ENCODE measurements at regions not wholly inside any gene's neighbourhood (a gene's known extent, or its start where the extent isn't known, plus 50 kb on each side); places are given as distances from the start of the nearest gene placed in this dataset.

GRCh38 chr5:118033686-118034338 lies 954.5 kb downstream of the DTWD2 start:
- TF ChIP-seq CTCF (IDR thresholded peaks at IDR 0.05): no peak
- no peaks in the 10 kb centered on the region for H3K4me1 Mint-ChIP-seq (ENCODE audit: low read depth)
- H3K4me3 Mint-ChIP-seq: no peak overlapping the region
- no peak overlapping the region for H3K27ac Mint-ChIP-seq
- no peak for DNase-seq
- H3K36me3 Mint-ChIP-seq (ENCODE audit: low read depth): 0 out of 2 replicates have a peak, but pooled peaks cover 4% of the 10 kb centered on the region
- H3K9me3 Mint-ChIP-seq: peaks cover 14% of the 10 kb centered on the region
- H3K27me3 Mint-ChIP-seq (ENCODE audit: insufficient read depth): no peaks in the 10 kb centered on the region

GRCh38 chr5:118029807-118030206 lies 958.5 kb downstream of the DTWD2 start:
- H3K4me1 Mint-ChIP-seq (ENCODE audit: low read depth): no peaks in the 10 kb centered on the region
- no peak overlapping the region for H3K27ac Mint-ChIP-seq
- no peak for TF ChIP-seq CTCF (IDR thresholded peaks at IDR 0.05)
- peaks cover 10% of the 10 kb centered on the region for H3K9me3 Mint-ChIP-seq
- DNase-seq: no peak
- H3K4me3 Mint-ChIP-seq: no peak overlapping the region
- no peaks in the 10 kb centered on the region for H3K27me3 Mint-ChIP-seq (ENCODE audit: insufficient read depth)
- 0 out of 2 replicates have a peak, but pooled peaks cover 4% of the 10 kb centered on the region for H3K36me3 Mint-ChIP-seq (ENCODE audit: low read depth)

- Mint-ChIP-seq H3K4me1 (ENCODE audit: low read depth) (peaks cover 6% of the 10 kb centered on the region; the same call in 1 of the 2 replicates), H3K27ac (no peak overlapping the region), H3K27me3 (ENCODE audit: insufficient read depth) (no peaks in the 10 kb centered on the region; the same call in 1 of the 2 replicates), H3K9me3 (no peaks in the 10 kb centered on the region), H3K4me3 (no peak overlapping the region), H3K36me3 (ENCODE audit: low read depth) (no peaks in the 10 kb centered on the region)
- TF ChIP-seq CTCF (IDR thresholded peaks at IDR 0.05): no peak
- no peak for DNase-seq
Measured at GRCh38 chr5:118022062-118022461, 966.3 kb downstream of the DTWD2 start.

- Mint-ChIP-seq H3K36me3 (ENCODE audit: low read depth) (no peaks in the 10 kb centered on the region), H3K27ac (no peak overlapping the region), H3K4me3 (no peak overlapping the region), H3K9me3 (no peaks in the 10 kb centered on the region), H3K27me3 (ENCODE audit: insufficient read depth) (no peaks in the 10 kb centered on the region; the same call in 1 of the 2 replicates), H3K4me1 (ENCODE audit: low read depth) (peaks cover 6% of the 10 kb centered on the region; the same call in 1 of the 2 replicates)
- no peak for TF ChIP-seq CTCF (IDR thresholded peaks at IDR 0.05)
- DNase-seq: no peak
Measured at GRCh38 chr5:118017536-118017935, 970.8 kb downstream of the DTWD2 start.

- TF ChIP-seq CTCF (IDR thresholded peaks at IDR 0.05): no peak
- no peaks in the 10 kb centered on the region for H3K36me3 Mint-ChIP-seq (ENCODE audit: low read depth)
- no peak overlapping the region for H3K4me3 Mint-ChIP-seq
- DNase-seq: no peak
- H3K9me3 Mint-ChIP-seq: no peaks in the 10 kb centered on the region
- peaks cover 6% of the 10 kb centered on the region; the same call in 1 of the 2 replicates for H3K4me1 Mint-ChIP-seq (ENCODE audit: low read depth)
- no peaks in the 10 kb centered on the region; the same call in 1 of the 2 replicates for H3K27me3 Mint-ChIP-seq (ENCODE audit: insufficient read depth)
- H3K27ac Mint-ChIP-seq: no peak overlapping the region
Measured at GRCh38 chr5:118016396-118016795, 972.0 kb downstream of the DTWD2 start.

All from HFFc6 (cell line).